NCI-H146 (cell line): ENCODE measurements at regions not wholly inside any gene's neighbourhood (a gene's known extent, or its start where the extent isn't known, plus 50 kb on each side); places are given as distances from the start of the nearest gene placed in this dataset.
"Not testable (repeated sequence)": the region's sequence is repeated elsewhere in the genome, so short reads cannot be mapped to it uniquely, and the experiment has no call there.

Experiments
- DNase-seq: peaks from one replicate; lab custom pipeline; 2025; lab: John Stamatoyannopoulos, UW

GRCh38 chr12:127469331-127469730, 797.6 kb upstream of the TMEM132C start:
- no peak for DNase-seq

GRCh38 chr12:127473766-127474165, 793.2 kb upstream of the TMEM132C start:
- no peak for DNase-seq

- no peak for DNase-seq
Measured at GRCh38 chr12:127479256-127479655, 787.7 kb upstream of the TMEM132C start.

- DNase-seq: no peak
Measured at GRCh38 chr12:127480775-127481314, 786.1 kb upstream of the TMEM132C start.

GRCh38 chr12:127482950-127483349, 784.0 kb upstream of the TMEM132C start:
- no peak for DNase-seq

GRCh38 chr12:127485528-127485927, 781.4 kb upstream of the TMEM132C start:
- no peak for DNase-seq

- no peak for DNase-seq
Measured at GRCh38 chr12:127487031-127487430, 779.9 kb upstream of the TMEM132C start.

- DNase-seq: no peak
Measured at GRCh38 chr12:127489061-127489460, 777.9 kb upstream of the TMEM132C start.

GRCh38 chr12:127494961-127495915, 771.7 kb upstream of the TMEM132C start:
- peak; percentile 13 for DNase-seq

- peak; percentile 71 for DNase-seq
Measured at GRCh38 chr12:127496255-127496654, 770.7 kb upstream of the TMEM132C start.

- no peak for DNase-seq
Measured at GRCh38 chr12:127500512-127501035, 766.4 kb upstream of the TMEM132C start.

GRCh38 chr12:127501916-127502315, 765.1 kb upstream of the TMEM132C start:
- peak; percentile 8 for DNase-seq

GRCh38 chr12:127503246-127503645, 763.7 kb upstream of the TMEM132C start:
- no peak for DNase-seq

GRCh38 chr12:127503996-127504395, 763.0 kb upstream of the TMEM132C start:
- not testable (repeated sequence) for DNase-seq

- DNase-seq: no peak
Measured at GRCh38 chr12:127504874-127505273, 762.1 kb upstream of the TMEM132C start.

GRCh38 chr12:127507341-127507740, 759.6 kb upstream of the TMEM132C start:
- DNase-seq: peak; percentile 79

- DNase-seq: no peak
Measured at GRCh38 chr12:127509066-127509778, 757.7 kb upstream of the TMEM132C start.

GRCh38 chr12:127515941-127516340, 751.0 kb upstream of the TMEM132C start:
- DNase-seq: no peak

- DNase-seq: no peak
Measured at GRCh38 chr12:127516467-127516866, 750.5 kb upstream of the TMEM132C start.

GRCh38 chr12:127519779-127520178, 747.2 kb upstream of the TMEM132C start:
- no peak for DNase-seq

- no peak for DNase-seq
Measured at GRCh38 chr12:127526925-127527324, 740.0 kb upstream of the TMEM132C start.

- no peak for DNase-seq
Measured at GRCh38 chr12:127528551-127528950, 738.4 kb upstream of the TMEM132C start.
